D721Med (cell line): ENCODE measurements at regions not wholly inside any gene's neighbourhood (a gene's known extent, or its start where the extent isn't known, plus 50 kb on each side); places are given as distances from the start of the nearest gene placed in this dataset.
"Not testable (repeated sequence)": the region's sequence is repeated elsewhere in the genome, so short reads cannot be mapped to it uniquely, and the experiment has no call there.

Experiments
- DNase-seq: peaks from one replicate; pipeline ENCODE4 v3.0.0; 2011; ENCODE audit warnings: low spot score; ENCODE audit not compliant: insufficient read length
- FAIRE-seq: peaks from 2 replicates; lab custom pipeline; 2011; peaks lifted over from hg19 to GRCh38; lab: Jason Lieb, UNC
- CTCF ChIP-seq: IDR thresholded peaks from 2 replicates; pipeline ENCODE4 v1.5.1; 2012; ENCODE audit warnings: mild to moderate bottlenecking, control low read depth; ENCODE audit not compliant: insufficient read depth; ENCODE audit errors: missing control alignments

- FAIRE-seq (no peak), DNase-seq (no peak)
- no peak for TF ChIP-seq CTCF
These were observed 110.8 kb downstream of the PWWP3B start for GRCh38 chrX:106278951-106279350.

GRCh38 chrX:106281383-106281782 lies 113.3 kb downstream of the PWWP3B start:
- no peak for TF ChIP-seq CTCF
- FAIRE-seq (no peak), DNase-seq (no peak)

- DNase-seq (no peak), FAIRE-seq (no peak)
- no peak for TF ChIP-seq CTCF
These were observed 115.7 kb downstream of the PWWP3B start for GRCh38 chrX:106283841-106284240.

GRCh38 chrX:106284431-106285025 lies 116.4 kb downstream of the PWWP3B start:
- no peak for FAIRE-seq

GRCh38 chrX:106286053-106286650 lies 118.0 kb downstream of the PWWP3B start:
- TF ChIP-seq CTCF, result no peak

More at GRCh38 chrX:106284431-106285025, 116.4 kb downstream of the PWWP3B start:
- no peak for DNase-seq
- TF ChIP-seq CTCF, result no peak

GRCh38 chrX:106290778-106291177 lies 122.7 kb downstream of the PWWP3B start:
- not testable (repeated sequence) for FAIRE-seq, DNase-seq

More at GRCh38 chrX:106286053-106286650, 118.0 kb downstream of the PWWP3B start:
- FAIRE-seq (no peak), DNase-seq (no peak)

GRCh38 chrX:106291779-106292390 lies 123.8 kb downstream of the PWWP3B start:
- DNase-seq, FAIRE-seq: not testable (repeated sequence)

GRCh38 chrX:106300239-106300638 lies 132.1 kb downstream of the PWWP3B start:
- no peak for FAIRE-seq
- DNase-seq, result no peak
- TF ChIP-seq CTCF, result no peak
